SK-N-SH (cell line): ENCODE measurements at regions not wholly inside any gene's neighbourhood (a gene's known extent, or its start where the extent isn't known, plus 50 kb on each side); places are given as distances from the start of the nearest gene placed in this dataset.

Experiments used
- ELF1 ChIP-seq: IDR thresholded peaks from 2 replicates; pipeline ENCODE4 v1.4.0; 2012
- FOSL2 ChIP-seq: IDR thresholded peaks from 2 replicates; pipeline ENCODE4 v1.4.0; 2012; ENCODE audit warnings: low read depth, mild to moderate bottlenecking, moderate library complexity, borderline replicate concordance
- FOXJ3 ChIP-seq: sonication (generic); formaldehyde crosslinking; IDR thresholded peaks from 2 replicates; pipeline ENCODE4 v1.5.1; 2020; ENCODE audit warnings: mild to moderate bottlenecking, missing genetic modification reagents
- FOXM1 ChIP-seq: IDR thresholded peaks from 2 replicates; pipeline ENCODE4 v1.4.0; 2012; ENCODE audit warnings: low read depth, mild to moderate bottlenecking
- GABPA ChIP-seq: IDR thresholded peaks from 2 replicates; pipeline ENCODE4 v1.4.0; 2012; ENCODE audit warnings: low read depth, mild to moderate bottlenecking
- GATA2 ChIP-seq: sonication (generic); formaldehyde crosslinking; IDR thresholded peaks from 2 replicates; pipeline ENCODE4 v1.5.0; 2020; ENCODE audit warnings: mild to moderate bottlenecking, missing genetic modification reagents
- IRF3 ChIP-seq: fragments of 150-350 bp; IDR thresholded peaks from 2 replicates; pipeline ENCODE4 v1.6.1; 2016; ENCODE audit warnings: mild to moderate bottlenecking, low read depth, low read length
- JUND ChIP-seq: IDR thresholded peaks from 2 replicates; pipeline ENCODE4 v1.4.0; 2012
- MEF2A ChIP-seq: IDR thresholded peaks from 2 replicates; pipeline ENCODE4 v1.4.0; 2012; ENCODE audit warnings: low read depth, borderline replicate concordance
- MXI1 ChIP-seq: IDR thresholded peaks from 2 replicates; pipeline ENCODE4 v1.6.1; 2012; ENCODE audit warnings: mild to moderate bottlenecking, low read depth, low read length, improper control_type of control experiment
- NRF1 ChIP-seq: IDR thresholded peaks from 2 replicates; pipeline ENCODE4 v1.6.1; 2012; ENCODE audit warnings: low read depth, mild to moderate bottlenecking, low read length
- PBX3 ChIP-seq: IDR thresholded peaks from 2 replicates; pipeline ENCODE4; 2012
- RAD21 ChIP-seq: IDR thresholded peaks from 2 replicates; pipeline ENCODE4 v1.6.1; 2012; ENCODE audit warnings: mild to moderate bottlenecking, low read length
- REST ChIP-seq: IDR thresholded peaks from 2 replicates; pipeline ENCODE4 v1.6.1; 2012; ENCODE audit warnings: mild to moderate bottlenecking, low read depth, low read length, moderate library complexity
- RFX5 ChIP-seq: IDR thresholded peaks from 2 replicates; pipeline ENCODE4 v1.6.1; 2012; ENCODE audit warnings: mild to moderate bottlenecking, improper control_type of control experiment, low read length
- RXRA ChIP-seq: IDR thresholded peaks from 2 replicates; pipeline ENCODE4 v1.4.0; 2012; ENCODE audit warnings: low read depth, mild to moderate bottlenecking, borderline replicate concordance
- SIN3A ChIP-seq: IDR thresholded peaks from 2 replicates; pipeline ENCODE4 v1.6.1; 2012; ENCODE audit warnings: low read depth, mild to moderate bottlenecking, low read length, moderate library complexity, borderline replicate concordance
- TCF12 ChIP-seq: IDR thresholded peaks from 2 replicates; pipeline ENCODE4 v1.4.0; 2012
- TEAD4 ChIP-seq: IDR thresholded peaks from 2 replicates; pipeline ENCODE4 v1.4.0; 2012; ENCODE audit warnings: mild to moderate bottlenecking, borderline replicate concordance; ENCODE audit not compliant: insufficient read depth
- USF2 ChIP-seq: fragments of 150-350 bp; IDR thresholded peaks from 2 replicates; pipeline ENCODE4 v1.6.1; 2017; ENCODE audit warnings: antibody characterized with exemption, low read length, low read depth, borderline replicate concordance
- YY1 ChIP-seq: IDR thresholded peaks from 2 replicates; pipeline ENCODE4 v1.4.0; 2012; ENCODE audit warnings: low read depth, mild to moderate bottlenecking
- ZBTB33 ChIP-seq: IDR thresholded peaks from 2 replicates; pipeline ENCODE4 v1.4.0; 2012; ENCODE audit warnings: low read depth, borderline replicate concordance

GRCh38 chr16:64864232-64864809 lies 257.5 kb downstream of the CDH11 start (continued):
- TF ChIP-seq USF2 (no peak), FOSL2 (peak; percentile 93), MXI1 (no peak), GATA2 (CRISPR knock-in tag) (no peak), GABPA (no peak), RFX5 (no peak), YY1 (no peak), JUND (peak; percentile 80), FOXM1 (peak; percentile 88), REST (no peak), RAD21 (no peak), ELF1 (no peak), PBX3 (peak; percentile 90), SIN3A (no peak), ZBTB33 (no peak; the same call in 1 of the 2 replicates), IRF3 (no peak), MEF2A (peak; percentile 80), FOXJ3 (CRISPR knock-in tag) (no peak), TCF12 (peak; percentile 90), RXRA (peak; percentile 58; the same call in 1 of the 2 replicates), NRF1 (no peak), TEAD4 (peak; percentile 89)
